Body of pancreas (tissue), 4 donors: ENCODE measurements at regions not wholly inside any gene's neighbourhood (a gene's known extent, or its start where the extent isn't known, plus 50 kb on each side); places are given as distances from the start of the nearest gene placed in this dataset.

Experiments
- CTCF ChIP-seq, 7 experiments: fragments of 450-650 bp in 4 of 7; fragments of 200-600 bp in 3 of 7; sonication (generic) in 3 of 7; IDR thresholded peaks; one replicate each; pipeline ENCODE4 v1.5.1; 2016 to 2019; ENCODE audit warnings: antibody characterized with exemption in 7 of 7
- POLR2A ChIP-seq, 3 donors: fragments of 450-650 bp; IDR thresholded peaks; one replicate each; pipeline ENCODE4 v1.6.1; 2016; ENCODE audit warnings: antibody characterized with exemption in 3 of 3, mild to moderate bottlenecking in 2 of 3

GRCh38 chr1:229894532-229894931 lies 172.5 kb upstream of the GALNT2 start:
- TF ChIP-seq POLR2A (IDR thresholded peaks at IDR 0.05): no peak
- TF ChIP-seq CTCF (IDR thresholded peaks at IDR 0.05): no peak
